VCaP (cell line): ENCODE measurements at regions not wholly inside any gene's neighbourhood (a gene's known extent, or its start where the extent isn't known, plus 50 kb on each side); places are given as distances from the start of the nearest gene placed in this dataset.
A peak's percentile ranks its signal among the peaks of the same experiment; 100 is the strongest.

Experiments
- H3K27ac ChIP-seq: fragments of 450-650 bp; 2 replicates; pipeline ENCODE4 v1.5.1; 2017
- TF ChIP-seq, protein P1 (sequence below): fragments of 450-650 bp; conservative IDR thresholded peaks from 2 replicates; pipeline ENCODE4 v1.5.1; 2017; ENCODE audit warnings: mild to moderate bottlenecking, moderate library complexity

DNA sequence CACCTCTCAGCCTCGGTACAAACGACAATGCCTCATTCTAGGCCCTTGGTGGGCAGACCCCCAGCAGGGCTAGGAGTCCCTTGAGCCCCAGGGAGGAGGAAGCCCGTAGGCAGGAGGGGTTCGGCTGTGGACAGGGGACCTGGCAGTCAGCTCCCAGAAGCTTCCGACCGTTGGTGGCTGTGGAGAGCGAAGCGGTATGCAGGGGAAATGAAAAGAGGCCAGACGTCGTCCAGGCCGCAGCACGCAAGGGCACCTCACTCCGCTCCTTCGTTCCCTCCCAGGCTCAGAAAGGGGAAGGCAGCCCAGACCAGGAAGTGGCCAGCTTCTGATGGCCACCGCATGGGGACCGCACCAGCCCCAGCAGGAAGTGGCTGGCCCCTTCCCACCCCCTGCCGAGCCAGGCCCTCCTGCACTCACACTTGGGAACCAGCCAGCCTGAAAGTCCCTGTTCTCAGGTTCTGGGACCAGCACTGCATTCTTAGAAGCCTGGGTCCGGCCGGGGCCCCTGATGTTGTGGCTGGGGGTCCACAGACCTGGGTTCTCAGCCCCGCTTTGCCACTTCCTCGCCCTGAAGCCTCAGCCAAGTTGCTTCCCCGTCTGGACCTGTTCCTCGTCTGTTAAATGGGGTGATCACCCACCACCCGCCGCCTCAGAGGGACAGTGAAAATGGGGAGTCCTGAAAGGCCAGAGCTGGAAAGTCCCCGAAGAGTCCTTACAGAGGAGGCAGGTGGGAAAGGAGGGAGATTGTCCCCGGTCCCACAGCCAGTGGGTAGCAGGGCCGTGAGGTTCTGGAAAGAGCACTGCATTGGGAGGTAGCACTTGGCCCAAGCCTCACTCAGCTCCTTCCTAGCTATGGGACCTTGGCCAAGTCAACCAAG lies 104.0 kb upstream of the RUNX3 start:
- peak overlapping the region; percentile 96 for H3K27ac ChIP-seq
- TF ChIP-seq, protein P1, sequence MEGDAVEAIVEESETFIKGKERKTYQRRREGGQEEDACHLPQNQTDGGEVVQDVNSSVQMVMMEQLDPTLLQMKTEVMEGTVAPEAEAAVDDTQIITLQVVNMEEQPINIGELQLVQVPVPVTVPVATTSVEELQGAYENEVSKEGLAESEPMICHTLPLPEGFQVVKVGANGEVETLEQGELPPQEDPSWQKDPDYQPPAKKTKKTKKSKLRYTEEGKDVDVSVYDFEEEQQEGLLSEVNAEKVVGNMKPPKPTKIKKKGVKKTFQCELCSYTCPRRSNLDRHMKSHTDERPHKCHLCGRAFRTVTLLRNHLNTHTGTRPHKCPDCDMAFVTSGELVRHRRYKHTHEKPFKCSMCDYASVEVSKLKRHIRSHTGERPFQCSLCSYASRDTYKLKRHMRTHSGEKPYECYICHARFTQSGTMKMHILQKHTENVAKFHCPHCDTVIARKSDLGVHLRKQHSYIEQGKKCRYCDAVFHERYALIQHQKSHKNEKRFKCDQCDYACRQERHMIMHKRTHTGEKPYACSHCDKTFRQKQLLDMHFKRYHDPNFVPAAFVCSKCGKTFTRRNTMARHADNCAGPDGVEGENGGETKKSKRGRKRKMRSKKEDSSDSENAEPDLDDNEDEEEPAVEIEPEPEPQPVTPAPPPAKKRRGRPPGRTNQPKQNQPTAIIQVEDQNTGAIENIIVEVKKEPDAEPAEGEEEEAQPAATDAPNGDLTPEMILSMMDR = no peak

DNA sequence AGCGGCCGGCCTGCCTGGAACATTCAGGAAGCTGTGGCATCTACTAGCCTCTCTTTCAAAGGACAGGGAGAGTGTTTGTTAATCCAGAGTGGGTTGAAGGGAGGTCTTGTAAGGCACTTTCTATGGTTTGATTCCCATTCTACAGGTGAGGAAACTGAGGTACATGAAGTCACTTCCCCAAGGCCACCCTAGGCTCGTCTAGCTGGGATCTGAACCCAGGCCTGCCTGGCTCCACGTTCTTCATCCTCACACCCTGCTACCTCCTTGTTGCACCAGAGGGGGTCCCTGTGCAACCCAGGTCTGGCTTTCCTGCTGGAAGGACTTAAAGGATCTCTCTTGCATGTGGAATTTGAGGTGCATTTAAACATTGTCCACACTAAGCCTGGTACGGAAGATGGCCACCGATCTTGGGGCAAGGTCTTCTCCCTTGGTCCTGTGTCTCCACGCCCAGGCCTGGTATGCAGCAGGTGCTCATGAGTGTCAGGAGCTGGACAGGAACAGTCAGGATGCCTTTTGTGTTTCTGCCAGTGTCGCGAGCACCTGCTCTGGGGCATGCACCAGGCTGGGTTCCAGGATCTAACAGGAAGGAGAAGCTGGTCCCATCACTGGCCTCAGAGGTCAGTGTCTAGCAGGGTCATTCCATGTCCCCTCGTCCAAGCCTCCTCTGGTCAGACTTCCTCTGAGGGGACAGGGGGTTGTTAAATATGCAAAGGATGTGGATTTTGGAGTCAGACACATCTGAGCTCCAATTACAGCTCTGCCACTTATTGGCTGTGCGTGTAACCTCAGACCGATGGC lies 103.2 kb upstream of the RUNX3 start:
- TF ChIP-seq, protein P1 = no peak
- peak overlapping the region; percentile 96 for H3K27ac ChIP-seq

DNA sequence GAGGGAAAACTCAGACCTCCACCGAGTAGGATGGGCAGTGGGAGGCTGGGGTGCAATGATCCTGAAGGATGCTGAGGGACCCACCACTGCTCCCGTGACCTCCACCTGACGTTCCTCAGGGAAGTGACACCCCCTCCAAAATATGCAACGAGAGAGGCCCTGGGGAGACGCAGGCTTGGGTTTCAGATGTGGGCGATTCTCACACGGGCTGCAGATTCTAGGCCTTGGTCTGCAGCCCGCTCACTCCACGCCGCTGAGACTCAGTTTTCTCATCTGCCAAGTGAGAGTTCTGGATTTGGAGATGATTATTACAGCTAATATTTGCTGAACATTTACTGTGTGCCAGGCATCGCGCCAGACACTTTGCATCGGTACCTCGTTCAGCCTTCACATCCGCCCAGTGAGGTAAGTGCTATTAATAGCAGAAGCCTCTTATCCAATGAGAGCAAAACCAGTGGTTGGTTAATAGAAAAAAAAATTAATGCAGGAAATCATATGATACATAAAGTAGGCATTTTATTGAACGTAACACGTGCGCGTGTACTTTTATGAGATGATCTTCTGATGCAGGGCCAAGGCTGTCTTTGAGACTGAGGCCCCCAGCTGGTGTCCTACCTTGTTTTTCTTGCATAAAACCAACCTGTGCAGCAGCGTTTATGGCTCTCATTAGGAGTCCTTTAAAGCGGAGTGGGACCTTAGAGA lies 102.0 kb upstream of the RUNX3 start:
- TF ChIP-seq, protein P1 = peak; percentile 15; the same call in 1 of the 2 replicates
- peak overlapping the region; percentile 96 for H3K27ac ChIP-seq

DNA sequence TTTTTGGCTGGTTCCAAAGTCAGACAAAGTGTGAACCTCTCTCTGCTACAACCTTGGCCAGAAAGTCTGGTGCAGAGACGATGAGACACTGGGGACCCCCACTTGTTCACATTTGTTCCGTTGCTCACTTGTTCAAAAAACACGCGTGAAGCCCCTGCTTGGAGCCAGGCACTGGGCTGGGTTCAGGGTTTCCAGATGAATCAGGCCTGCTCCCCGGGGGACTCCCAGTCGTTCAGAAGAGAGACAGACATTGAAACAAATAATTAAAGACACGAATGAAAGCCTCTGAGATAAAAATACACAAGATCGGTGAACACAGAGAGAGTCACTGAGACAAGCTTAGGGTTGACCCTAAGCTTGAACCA lies 101.5 kb upstream of the RUNX3 start:
- TF ChIP-seq, protein P1 = no peak
- peak overlapping the region; percentile 96 for H3K27ac ChIP-seq

DNA sequence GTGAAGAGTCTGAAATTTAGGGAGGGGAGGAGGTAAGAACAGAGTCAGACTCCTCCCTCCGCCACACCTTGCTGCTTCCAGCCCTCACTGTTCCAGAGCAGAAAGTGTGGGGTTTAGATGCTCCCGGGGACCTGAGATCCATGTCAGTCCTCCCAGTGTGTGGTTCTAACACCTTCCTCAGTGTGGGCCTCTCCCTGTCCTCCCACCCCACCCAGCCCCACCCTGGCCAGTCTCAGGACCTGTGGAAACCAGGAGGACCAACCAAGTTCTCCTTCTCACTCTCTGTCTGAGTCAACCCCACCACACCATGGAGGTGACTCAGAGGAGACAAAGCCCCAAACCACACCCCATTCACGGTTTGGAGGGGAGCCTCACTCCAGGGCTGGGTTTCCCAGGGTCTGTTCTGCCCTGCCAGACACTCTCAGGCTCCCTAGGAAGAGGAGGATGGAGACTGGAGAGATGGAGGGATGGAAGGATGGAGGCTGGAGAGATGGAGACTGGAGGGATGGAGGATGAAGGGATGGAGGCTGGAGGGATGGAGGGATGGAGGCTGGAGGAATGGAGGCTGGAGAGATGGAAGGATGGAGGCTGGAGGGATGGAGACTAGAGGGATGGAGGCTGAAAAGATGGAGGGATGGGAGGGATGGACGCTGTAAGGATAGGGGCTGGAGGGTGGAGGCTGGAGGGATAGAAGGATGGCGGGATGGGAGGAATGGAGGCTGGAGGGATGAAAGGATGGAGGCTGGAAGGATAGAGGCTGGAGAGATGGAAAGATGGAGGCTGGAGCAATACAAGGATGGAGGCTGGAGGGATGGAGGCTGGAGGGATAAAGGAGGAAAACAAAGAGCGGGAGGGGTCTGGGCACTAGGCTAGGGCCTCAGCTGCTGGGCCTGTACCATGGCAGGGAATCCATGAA lies 100.9 kb upstream of the RUNX3 start:
- TF ChIP-seq, protein P1 = no peak
- peak overlapping the region; percentile 96 for H3K27ac ChIP-seq

DNA sequence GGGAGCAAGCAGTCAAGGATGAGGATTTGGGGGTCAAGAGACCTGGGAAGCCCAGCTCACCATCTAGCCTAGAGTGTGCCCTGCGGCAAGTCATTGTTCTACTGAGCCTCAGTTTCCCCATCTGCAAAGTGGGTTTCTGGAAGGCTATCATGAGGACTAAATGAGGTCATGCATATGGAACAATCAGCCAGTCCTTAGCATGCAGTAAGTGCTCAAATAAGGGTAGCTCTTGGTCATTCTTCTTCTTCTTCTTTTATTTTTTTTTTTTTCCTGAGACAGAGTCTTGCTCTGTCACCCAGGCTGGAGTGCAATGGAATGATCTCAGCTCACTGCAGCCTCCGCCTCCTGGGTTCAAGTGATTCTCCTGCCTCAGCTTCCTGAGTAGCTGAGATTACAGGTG lies 99.9 kb upstream of the RUNX3 start:
- TF ChIP-seq, protein P1 = no peak
- H3K27ac ChIP-seq = no peak overlapping the region; the same call in 1 of the 2 replicates
